SJCRH30 (cell line): ENCODE measurements at regions not wholly inside any gene's neighbourhood (a gene's known extent, or its start where the extent isn't known, plus 50 kb on each side); places are given as distances from the start of the nearest gene placed in this dataset.

Experiments used
- DNase-seq, 2 experiments: peaks; one replicate each; pipeline ENCODE4 v3.0.0-alpha.2; 2015 to 2020
- H3K27ac ChIP-seq: fragments of 250-450 bp; sonication (Bioruptor Pico); 2 replicates; pipeline ENCODE4 v1.5.1; 2020; ENCODE audit warnings: mild to moderate bottlenecking, moderate library complexity
- H3K27me3 ChIP-seq: fragments of 250-450 bp; sonication (Bioruptor Pico); 2 replicates; pipeline ENCODE4 v1.5.1; 2020; ENCODE audit warnings: mild to moderate bottlenecking, moderate library complexity
- H3K36me3 ChIP-seq: fragments of 250-450 bp; sonication (Bioruptor Pico); 2 replicates; pipeline ENCODE4 v1.5.1; 2020; ENCODE audit warnings: mild to moderate bottlenecking, moderate library complexity
- H3K4me1 ChIP-seq: fragments of 250-450 bp; sonication (Bioruptor Pico); 2 replicates; pipeline ENCODE4 v1.5.1; 2020; ENCODE audit warnings: mild to moderate bottlenecking, moderate library complexity
- H3K4me3 ChIP-seq: fragments of 250-450 bp; sonication (Bioruptor Pico); 2 replicates; pipeline ENCODE4 v1.5.1; 2020; ENCODE audit warnings: mild to moderate bottlenecking, moderate library complexity
- H3K9me3 ChIP-seq: fragments of 250-450 bp; sonication (Bioruptor Pico); replicated peaks from 2 replicates; pipeline ENCODE4 v1.5.1; 2020; ENCODE audit warnings: mild to moderate bottlenecking, moderate library complexity

GRCh38 chr2:51881673-51882072 lies 849.7 kb upstream of the NRXN1 start:
- Histone ChIP-seq H3K27me3 (no peaks in the 10 kb centered on the region), H3K9me3 (no peaks in the 10 kb centered on the region), H3K4me3 (no peak overlapping the region), H3K36me3 (no peaks in the 10 kb centered on the region), H3K4me1 (no peaks in the 10 kb centered on the region), H3K27ac (no peak overlapping the region)
- DNase-seq, result no peak

DNA sequence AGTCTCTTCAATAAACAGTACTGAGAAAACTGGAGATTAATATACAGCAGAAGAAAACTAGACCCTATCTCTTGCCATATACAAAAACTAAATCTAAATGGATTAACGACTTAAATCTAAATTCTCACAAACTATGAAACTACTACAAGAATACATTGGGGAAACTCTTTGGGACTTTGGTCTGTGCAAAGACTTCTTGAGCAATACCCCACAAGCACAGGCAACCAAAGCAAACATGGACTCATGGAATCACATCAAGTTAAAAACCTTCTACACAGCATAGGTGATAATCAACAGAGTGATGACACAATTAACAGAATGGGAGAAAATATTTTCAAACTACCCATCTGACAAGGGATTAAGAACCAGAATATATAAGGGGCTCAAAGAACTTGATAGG lies 848.2 kb upstream of the NRXN1 start:
- Histone ChIP-seq H3K27me3 (no peaks in the 10 kb centered on the region), H3K27ac (no peak overlapping the region), H3K4me1 (no peaks in the 10 kb centered on the region), H3K9me3 (no peaks in the 10 kb centered on the region), H3K36me3 (no peaks in the 10 kb centered on the region), H3K4me3 (no peak overlapping the region)
- no peak for DNase-seq

DNA sequence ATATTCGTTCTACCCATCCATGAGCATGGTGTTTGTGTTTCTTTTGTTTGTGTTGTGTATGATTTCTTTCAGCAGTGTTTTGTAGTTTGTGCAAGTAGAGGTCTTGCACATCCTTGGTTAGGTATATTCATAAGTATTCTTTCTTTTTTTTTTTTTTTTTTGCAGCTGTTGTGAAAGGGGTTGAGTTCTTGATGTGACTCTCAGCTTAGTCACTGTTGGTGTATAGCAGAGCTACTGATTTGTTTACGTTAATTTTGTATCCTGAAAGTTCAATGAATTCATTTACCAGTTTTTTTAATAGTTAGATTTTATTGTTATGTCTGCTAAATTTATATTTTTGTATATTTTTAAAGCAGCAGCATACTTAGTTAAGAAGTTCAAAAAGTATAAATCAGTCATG lies 834.4 kb upstream of the NRXN1 start:
- H3K27ac ChIP-seq, result no peak overlapping the region
- H3K36me3 ChIP-seq, result no peaks in the 10 kb centered on the region
- no peaks in the 10 kb centered on the region for H3K9me3 ChIP-seq
- H3K4me1 ChIP-seq, result no peaks in the 10 kb centered on the region
- DNase-seq, result no peak
- no peaks in the 10 kb centered on the region for H3K27me3 ChIP-seq
- no peak overlapping the region for H3K4me3 ChIP-seq

GRCh38 chr2:51859260-51859659 lies 827.3 kb upstream of the NRXN1 start:
- H3K9me3 ChIP-seq, result no peaks in the 10 kb centered on the region
- peaks cover 4% of the 10 kb centered on the region; the same call in 1 of the 2 replicates for H3K27me3 ChIP-seq
- no peak overlapping the region for H3K27ac ChIP-seq
- no peak for DNase-seq
- no peaks in the 10 kb centered on the region for H3K4me1 ChIP-seq
- no peaks in the 10 kb centered on the region for H3K36me3 ChIP-seq
- H3K4me3 ChIP-seq, result no peak overlapping the region

DNA sequence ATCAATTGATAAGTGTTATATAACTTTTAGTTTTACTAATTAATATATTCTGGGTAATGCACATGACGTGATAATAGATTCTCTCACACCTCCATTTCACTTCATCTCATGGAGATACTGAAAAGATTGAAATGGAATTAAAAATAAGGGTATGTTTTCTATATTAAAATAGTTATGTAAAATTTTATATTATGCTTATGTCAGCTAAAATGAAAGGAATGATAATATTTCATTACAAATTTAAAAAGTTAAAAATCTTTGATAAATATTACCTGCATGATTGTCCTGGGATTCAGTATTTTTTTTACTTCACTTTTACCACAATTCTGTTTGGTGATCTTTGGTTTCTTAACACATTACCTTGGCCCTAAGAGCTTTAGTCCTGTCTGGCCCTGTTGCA lies 823.8 kb upstream of the NRXN1 start:
- H3K9me3 ChIP-seq, result no peaks in the 10 kb centered on the region
- H3K27me3 ChIP-seq, result peaks cover 4% of the 10 kb centered on the region; the same call in 1 of the 2 replicates
- H3K4me3 ChIP-seq, result no peak overlapping the region
- H3K36me3 ChIP-seq, result no peaks in the 10 kb centered on the region
- DNase-seq, result no peak
- no peaks in the 10 kb centered on the region for H3K4me1 ChIP-seq
- no peak overlapping the region for H3K27ac ChIP-seq

DNA sequence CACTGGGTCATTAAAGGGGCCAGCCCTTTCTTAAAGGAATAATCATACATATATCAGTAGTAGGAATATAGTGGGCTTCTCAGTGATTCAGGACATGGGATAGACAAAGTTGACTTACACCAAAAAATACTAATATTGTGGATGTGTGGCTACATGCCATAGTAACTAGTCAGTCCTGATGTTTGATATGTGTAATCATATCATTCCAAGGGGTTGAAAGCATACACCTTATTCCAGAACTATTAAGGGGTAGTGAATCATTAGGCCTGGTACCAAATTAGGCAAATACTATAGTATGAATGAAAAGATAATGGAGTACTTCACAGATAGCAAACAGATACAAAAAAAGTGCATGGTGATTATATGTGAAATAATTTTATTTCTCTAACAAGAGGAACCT lies 814.9 kb upstream of the NRXN1 start:
- Histone ChIP-seq H3K27me3 (no peaks in the 10 kb centered on the region), H3K36me3 (no peaks in the 10 kb centered on the region), H3K9me3 (no peaks in the 10 kb centered on the region), H3K4me1 (no peaks in the 10 kb centered on the region), H3K27ac (no peak overlapping the region), H3K4me3 (no peak overlapping the region)
- no peak for DNase-seq

GRCh38 chr2:51846018-51846417 lies 814.1 kb upstream of the NRXN1 start:
- H3K9me3 ChIP-seq, result no peaks in the 10 kb centered on the region
- H3K27me3 ChIP-seq, result no peaks in the 10 kb centered on the region
- H3K4me3 ChIP-seq, result no peak overlapping the region
- DNase-seq, result no peak
- H3K27ac ChIP-seq, result no peak overlapping the region
- H3K4me1 ChIP-seq, result no peaks in the 10 kb centered on the region
- no peaks in the 10 kb centered on the region for H3K36me3 ChIP-seq

- no peaks in the 10 kb centered on the region for H3K4me1 ChIP-seq
- DNase-seq, result no peak
- H3K27me3 ChIP-seq, result no peaks in the 10 kb centered on the region
- H3K27ac ChIP-seq, result no peak overlapping the region
- no peaks in the 10 kb centered on the region for H3K9me3 ChIP-seq
- no peaks in the 10 kb centered on the region for H3K36me3 ChIP-seq
- H3K4me3 ChIP-seq, result no peak overlapping the region
Measured at GRCh38 chr2:51844596-51844995, 812.7 kb upstream of the NRXN1 start.

DNA sequence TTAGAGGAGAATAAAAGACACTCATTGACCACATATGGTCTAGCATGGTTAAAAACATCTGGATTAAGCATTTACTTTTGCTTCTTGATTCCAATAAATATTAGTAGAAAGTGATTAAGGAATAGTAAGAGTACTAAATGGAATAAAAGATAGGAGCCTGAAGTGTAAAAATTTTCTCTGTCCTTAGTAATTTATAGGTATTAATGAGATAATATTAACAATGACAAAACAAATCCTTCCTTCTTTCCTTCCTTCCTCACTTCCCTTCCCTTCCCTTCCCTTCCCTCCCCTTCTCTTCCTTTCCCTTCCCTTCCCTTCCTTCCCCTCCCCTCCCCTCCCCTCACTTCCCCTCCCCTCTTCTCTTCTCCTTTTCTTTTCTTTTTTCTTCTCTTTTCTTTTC lies 797.5 kb upstream of the NRXN1 start:
- no peak for DNase-seq
- no peaks in the 10 kb centered on the region for H3K36me3 ChIP-seq
- H3K9me3 ChIP-seq, result no peaks in the 10 kb centered on the region
- H3K27me3 ChIP-seq, result no peaks in the 10 kb centered on the region
- H3K27ac ChIP-seq, result no peak overlapping the region
- no peaks in the 10 kb centered on the region for H3K4me1 ChIP-seq
- no peak overlapping the region for H3K4me3 ChIP-seq

DNA sequence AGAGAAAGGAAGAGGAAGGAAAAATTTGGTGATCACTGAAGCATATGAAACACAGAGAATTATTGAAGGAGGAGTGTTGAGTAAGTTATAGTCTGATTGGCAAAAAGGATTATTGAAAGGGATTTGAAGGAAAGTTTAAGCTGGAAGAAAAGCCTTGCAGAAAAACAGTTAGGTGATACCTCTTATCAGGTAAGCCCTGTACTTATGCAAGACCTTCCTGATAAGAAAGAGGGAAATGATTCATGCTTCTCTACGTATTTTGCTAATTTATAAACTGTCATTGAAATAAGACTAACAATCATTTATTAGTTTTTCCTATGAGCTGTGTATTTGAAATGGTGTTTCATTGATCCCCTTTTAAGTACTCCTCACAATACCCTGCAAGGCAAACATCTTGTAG lies 793.9 kb upstream of the NRXN1 start:
- Histone ChIP-seq H3K4me1 (no peaks in the 10 kb centered on the region), H3K36me3 (no peaks in the 10 kb centered on the region), H3K9me3 (no peaks in the 10 kb centered on the region), H3K4me3 (no peak overlapping the region), H3K27me3 (no peaks in the 10 kb centered on the region), H3K27ac (no peak overlapping the region)
- no peak for DNase-seq

- H3K27ac ChIP-seq, result no peak overlapping the region
- no peak for DNase-seq
Measured at GRCh38 chr2:51813247-51813646, 781.3 kb upstream of the NRXN1 start.

GRCh38 chr2:51812138-51812866 lies 780.4 kb upstream of the NRXN1 start:
- H3K27ac ChIP-seq, result no peak overlapping the region

More at GRCh38 chr2:51813247-51813646, 781.3 kb upstream of the NRXN1 start:
- Histone ChIP-seq H3K4me1 (no peaks in the 10 kb centered on the region), H3K9me3 (no peaks in the 10 kb centered on the region), H3K27me3 (no peaks in the 10 kb centered on the region; the same call in 1 of the 2 replicates), H3K36me3 (no peaks in the 10 kb centered on the region), H3K4me3 (no peak overlapping the region)

DNA sequence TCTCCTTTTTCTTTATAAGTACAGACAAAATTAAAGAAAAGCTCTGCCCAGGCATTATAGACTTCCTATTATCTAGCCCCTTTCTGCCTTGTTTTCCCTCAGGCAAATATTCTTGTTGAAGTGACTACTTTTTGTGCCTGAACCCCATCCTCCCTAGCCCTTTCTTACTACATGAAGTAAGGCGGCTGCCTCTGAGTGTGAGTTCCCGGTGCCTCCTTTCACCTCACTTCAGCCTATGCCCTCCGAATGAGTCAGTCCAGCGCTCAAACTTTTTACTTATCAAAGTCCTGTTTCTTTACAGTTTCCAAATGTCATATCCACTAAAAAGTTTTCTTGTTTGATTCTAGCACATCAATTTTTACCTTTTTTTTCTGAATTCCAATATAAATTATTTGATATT lies 778.3 kb upstream of the NRXN1 start:
- DNase-seq, result no peak
- Histone ChIP-seq H3K27me3 (no peaks in the 10 kb centered on the region), H3K4me1 (no peaks in the 10 kb centered on the region), H3K4me3 (no peak overlapping the region), H3K27ac (no peak overlapping the region), H3K36me3 (no peaks in the 10 kb centered on the region), H3K9me3 (no peaks in the 10 kb centered on the region)

More at GRCh38 chr2:51812138-51812866, 780.4 kb upstream of the NRXN1 start:
- no peaks in the 10 kb centered on the region for H3K4me1 ChIP-seq
- H3K9me3 ChIP-seq, result no peaks in the 10 kb centered on the region
- H3K27me3 ChIP-seq, result no peaks in the 10 kb centered on the region; the same call in 1 of the 2 replicates
- no peak for DNase-seq
- no peaks in the 10 kb centered on the region for H3K36me3 ChIP-seq
- H3K4me3 ChIP-seq, result no peak overlapping the region

DNA sequence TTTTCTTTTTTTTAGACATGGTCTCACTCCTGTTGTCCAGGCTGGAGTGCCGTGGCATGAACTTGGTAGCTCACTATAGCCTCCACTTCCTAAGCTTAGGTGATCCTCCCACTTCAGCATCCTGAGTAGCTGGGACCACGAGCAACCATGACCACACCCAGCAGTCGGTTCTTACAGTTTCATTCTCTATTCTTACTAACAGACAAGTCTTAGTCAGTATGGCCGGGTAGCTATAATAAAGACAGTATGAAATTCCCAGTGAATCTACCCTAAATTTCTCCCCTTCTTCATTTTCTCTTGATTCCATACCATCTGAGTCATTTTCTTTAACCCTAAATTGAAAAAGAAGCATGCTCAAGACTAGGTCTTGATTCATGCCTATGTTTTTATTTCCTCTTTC lies 775.3 kb upstream of the NRXN1 start:
- DNase-seq, result no peak
- Histone ChIP-seq H3K9me3 (no peaks in the 10 kb centered on the region), H3K4me1 (no peaks in the 10 kb centered on the region), H3K4me3 (no peak overlapping the region), H3K27me3 (no peaks in the 10 kb centered on the region), H3K36me3 (no peaks in the 10 kb centered on the region), H3K27ac (no peak overlapping the region)

- H3K9me3 ChIP-seq, result 0 out of 2 replicates have a peak, but pooled peaks cover 2% of the 10 kb centered on the region
- DNase-seq, result peak; percentile 41 to 63
- H3K4me3 ChIP-seq, result no peak overlapping the region
- no peak overlapping the region for H3K27ac ChIP-seq
- H3K36me3 ChIP-seq, result no peaks in the 10 kb centered on the region
- 0 out of 2 replicates have a peak, but pooled peaks cover 3% of the 10 kb centered on the region for H3K27me3 ChIP-seq
- H3K4me1 ChIP-seq, result no peaks in the 10 kb centered on the region
Measured at GRCh38 chr2:51795248-51795888, 763.4 kb upstream of the NRXN1 start.

DNA sequence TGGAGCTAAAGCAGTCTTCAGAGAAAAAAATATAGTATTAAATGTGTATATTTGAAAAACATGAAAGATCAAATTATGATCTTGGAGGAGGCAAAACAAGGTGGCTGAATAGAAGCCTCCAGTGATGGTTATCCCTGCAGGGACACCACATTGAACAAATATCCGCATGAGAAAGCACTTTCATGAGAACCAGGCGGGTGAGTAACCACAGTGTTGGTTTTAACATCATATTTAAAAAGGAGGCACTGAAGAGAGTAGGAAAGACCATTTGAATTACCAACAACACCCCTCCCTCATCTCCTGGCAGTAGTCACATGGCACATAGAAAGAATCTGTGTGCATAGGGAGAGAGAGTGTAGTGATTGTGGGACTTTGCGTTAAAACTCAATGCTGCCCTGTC lies 759.6 kb upstream of the NRXN1 start:
- Histone ChIP-seq H3K4me3 (no peak overlapping the region), H3K36me3 (no peaks in the 10 kb centered on the region), H3K4me1 (no peaks in the 10 kb centered on the region), H3K27ac (no peak overlapping the region), H3K9me3 (0 out of 2 replicates have a peak, but pooled peaks cover 2% of the 10 kb centered on the region), H3K27me3 (0 out of 2 replicates have a peak, but pooled peaks cover 3% of the 10 kb centered on the region)
- no peak for DNase-seq
